HuH-7 (cell line): ENCODE measurements at regions not wholly inside any gene's neighbourhood (a gene's known extent, or its start where the extent isn't known, plus 50 kb on each side); places are given as distances from the start of the nearest gene placed in this dataset.

ENCODE experiments used
- DNase-seq: peaks from one replicate; pipeline ENCODE4 v3.0.0; 2011; ENCODE audit warnings: low spot score

DNA sequence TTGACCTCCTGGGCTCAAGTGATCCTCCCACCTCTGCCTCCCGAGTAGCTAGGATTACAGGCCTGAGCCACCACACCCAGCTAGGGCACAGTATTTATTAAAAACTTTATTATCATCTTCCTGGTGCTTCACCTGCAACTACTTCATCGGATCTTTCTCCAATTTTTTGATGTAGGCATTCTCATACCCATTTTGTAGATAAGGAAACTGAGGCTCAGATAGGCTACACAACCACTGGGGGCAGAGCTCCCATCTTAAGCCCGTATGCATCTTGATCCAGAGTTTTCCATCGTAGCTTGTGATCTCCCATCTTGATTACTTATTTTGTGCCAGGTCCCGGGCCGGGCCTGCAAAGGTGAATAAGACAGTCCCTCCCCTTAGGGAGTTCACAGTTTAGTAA is 68.1 kb upstream of the BCOR start:
- no peak for DNase-seq

DNA sequence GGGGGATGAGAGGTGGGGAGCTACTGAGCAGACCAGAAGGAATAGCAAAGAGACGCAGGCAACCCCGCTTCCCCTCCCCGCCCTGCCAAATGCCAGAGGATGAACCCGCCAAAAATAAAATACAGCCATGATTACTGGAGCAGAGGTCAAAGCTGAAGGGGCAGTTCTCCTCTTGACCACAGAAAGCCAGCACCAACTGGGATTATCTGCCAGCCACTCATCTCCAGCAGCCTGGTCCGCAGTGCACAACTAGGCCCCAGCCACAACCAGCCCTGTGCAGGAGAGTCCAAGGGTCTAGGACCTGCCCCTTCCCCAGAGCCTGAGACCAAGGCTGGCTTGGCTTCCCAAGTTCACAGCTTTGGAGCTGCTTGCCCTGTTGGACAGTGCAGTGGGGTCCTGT is 67.4 kb upstream of the BCOR start:
- no peak for DNase-seq

DNA sequence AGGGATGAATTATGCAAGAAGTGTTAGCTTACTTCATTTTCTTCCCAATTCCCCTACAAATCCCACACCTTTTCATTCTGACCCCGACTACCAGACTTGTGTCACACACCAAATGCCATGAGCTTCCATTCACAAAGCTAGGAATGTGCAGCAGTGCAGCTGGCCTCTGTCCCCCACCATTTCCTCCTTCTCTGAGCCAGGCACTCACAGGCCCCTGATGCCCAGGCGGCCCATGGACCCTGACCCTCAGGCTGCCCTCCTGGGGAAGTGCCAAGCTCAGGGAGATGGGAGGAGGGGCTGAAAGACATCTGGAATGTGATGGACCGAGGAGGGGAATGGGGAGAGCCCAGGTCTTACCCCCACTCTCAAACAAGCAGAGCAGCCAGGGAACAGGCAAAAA is 67.0 kb upstream of the BCOR start:
- DNase-seq: no peak

DNA sequence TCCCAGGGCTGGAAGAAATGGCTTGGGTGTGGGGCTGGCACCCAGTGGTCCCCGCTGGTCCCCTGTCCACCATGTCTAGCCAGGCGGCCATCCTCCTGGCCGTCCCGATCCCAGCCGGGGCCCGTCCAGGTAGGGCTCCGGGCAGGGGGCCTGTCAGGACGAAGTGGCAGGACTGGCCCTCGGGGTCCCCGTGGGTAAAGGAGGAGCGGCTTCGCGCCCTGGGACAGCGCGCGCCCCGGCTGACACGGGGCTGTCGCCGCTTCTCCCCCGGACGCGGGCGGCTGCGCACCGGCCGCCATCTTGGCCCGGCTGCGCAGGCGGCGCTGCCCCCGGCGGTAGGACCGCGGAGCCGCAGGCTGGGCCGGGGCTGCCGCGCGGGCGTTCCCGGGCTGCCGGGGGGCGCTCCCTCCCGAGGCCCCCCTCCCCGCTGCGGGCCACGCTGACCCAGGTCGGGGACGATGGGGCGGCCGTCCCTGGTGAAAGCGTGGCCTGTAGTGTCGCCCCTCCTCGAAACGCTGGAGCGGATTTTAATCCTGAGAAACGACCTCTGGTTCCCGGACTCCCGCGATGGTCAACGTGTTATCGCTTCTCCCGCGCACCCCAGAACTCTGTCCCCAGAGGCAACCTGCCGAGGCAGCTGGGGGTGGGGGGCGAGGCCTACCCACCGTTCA is 60.4 kb upstream of the BCOR start:
- DNase-seq: peak; percentile 62

DNA sequence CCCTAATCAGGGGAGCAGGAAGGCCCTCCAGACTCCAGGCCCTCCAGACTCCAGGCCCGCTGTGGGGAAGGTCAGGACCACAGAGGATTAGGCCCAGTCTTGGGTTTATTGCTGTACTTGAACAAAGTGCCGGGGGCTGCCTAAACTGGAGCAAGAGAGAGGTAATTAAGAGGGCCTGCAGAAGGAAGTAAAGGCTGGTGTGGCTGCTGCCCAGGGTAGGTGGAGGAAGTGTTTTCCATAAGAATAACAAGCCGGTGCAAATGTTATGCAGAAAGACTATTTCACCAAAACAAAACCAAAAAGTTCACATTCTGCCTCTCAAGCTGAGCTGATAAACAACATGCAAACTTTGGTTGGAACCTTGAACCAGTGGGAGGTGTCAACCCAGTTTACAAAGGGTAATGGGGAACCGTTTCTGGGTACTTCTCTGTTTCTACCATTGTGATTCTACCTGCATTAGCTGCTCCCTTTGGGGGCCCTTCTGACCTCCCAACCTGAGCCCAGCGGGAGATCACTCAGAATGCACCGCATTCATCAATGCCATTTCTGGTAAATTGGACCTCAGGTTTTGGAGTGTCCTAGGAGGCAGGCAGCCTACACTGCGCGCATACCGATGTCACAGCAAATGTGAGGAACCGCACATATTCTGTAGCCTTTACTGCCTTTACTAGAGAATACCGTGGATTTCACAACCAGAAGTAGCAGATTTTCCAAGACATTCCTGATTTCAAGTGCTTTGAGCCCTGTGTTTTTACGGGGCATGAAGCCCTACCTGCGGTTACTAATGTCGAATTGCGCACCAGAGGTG is 59.7 kb upstream of the BCOR start:
- no peak for DNase-seq

DNA sequence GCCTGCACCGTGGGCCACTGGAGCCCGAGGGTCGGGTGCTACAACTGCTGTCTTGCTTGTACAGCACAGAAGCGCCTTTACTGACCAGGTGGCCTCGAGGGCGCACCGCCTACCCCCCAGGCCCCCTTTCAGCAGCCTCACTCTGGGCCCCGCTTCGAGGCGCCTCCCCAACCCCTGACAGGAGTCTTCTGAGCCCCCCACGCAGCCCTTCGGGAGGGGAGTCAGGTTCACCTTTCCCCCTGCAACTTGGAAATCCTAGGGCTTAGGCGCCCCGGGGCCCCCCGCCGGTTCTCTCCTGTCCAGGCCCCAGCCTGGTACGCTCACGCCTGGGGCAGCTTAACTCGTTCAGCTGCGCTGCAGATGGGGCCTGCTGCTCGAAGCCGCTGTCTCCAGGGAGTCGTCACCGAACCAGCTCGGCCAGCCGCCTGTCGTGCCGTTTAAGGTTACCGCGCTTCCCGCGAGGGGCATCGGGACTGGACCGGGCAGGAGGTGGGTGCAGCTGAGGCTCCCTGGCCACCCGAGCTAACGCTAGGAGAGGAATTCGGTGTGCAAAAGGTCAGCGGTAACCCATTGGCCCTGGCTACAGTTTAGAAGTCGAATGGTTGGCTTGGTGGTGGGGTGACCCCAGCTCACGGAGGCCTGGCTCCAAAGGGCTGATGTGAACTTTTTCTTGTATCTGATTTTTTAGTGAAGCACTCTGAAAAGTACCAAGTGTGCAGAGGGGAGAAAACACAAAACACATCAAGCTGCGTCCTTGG is 58.9 kb upstream of the BCOR start:
- DNase-seq: no peak

DNA sequence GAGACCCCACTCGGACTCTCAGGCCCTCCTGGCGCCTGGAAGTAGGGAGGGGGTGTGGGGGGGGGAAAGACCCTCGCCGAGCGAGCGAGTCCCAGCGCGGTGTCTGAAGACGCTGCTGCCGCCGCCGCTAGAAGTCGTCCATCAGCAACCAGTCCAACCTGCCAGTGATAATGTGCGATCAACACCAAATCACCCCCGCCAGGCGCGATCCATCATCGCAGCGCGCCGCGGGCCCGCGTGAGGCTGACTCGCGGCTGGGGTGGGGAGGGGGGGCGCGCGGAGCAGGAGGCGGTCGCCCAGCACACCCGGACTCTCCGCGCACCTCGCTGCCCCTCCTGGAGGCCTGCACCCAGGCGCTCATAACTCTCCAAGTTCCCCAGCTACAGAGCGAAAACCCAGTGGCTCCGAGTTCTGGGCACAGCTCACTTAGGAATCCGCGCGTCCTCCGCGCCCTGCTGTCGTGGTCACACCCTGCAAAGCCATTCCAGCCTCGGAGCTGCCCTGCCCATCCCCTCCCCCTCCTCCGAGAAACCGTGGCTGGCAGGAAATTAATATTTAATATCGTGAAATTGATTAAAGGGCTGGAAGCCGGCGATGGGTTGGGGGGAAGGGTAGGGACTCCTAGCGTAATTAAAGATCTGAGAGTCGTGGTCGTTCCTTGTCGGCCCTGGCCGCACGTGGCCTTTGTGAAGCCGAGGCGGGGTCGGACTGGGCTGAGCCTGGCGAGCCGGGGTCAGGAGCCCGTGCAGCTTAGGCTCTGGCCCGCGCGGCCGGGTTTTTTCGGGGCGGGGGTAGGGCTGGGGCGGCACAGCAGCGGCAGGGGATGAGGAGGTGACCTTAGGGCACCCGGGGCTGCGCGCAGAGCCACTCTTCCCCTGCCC is 58.1 kb upstream of the BCOR start:
- no peak for DNase-seq

DNA sequence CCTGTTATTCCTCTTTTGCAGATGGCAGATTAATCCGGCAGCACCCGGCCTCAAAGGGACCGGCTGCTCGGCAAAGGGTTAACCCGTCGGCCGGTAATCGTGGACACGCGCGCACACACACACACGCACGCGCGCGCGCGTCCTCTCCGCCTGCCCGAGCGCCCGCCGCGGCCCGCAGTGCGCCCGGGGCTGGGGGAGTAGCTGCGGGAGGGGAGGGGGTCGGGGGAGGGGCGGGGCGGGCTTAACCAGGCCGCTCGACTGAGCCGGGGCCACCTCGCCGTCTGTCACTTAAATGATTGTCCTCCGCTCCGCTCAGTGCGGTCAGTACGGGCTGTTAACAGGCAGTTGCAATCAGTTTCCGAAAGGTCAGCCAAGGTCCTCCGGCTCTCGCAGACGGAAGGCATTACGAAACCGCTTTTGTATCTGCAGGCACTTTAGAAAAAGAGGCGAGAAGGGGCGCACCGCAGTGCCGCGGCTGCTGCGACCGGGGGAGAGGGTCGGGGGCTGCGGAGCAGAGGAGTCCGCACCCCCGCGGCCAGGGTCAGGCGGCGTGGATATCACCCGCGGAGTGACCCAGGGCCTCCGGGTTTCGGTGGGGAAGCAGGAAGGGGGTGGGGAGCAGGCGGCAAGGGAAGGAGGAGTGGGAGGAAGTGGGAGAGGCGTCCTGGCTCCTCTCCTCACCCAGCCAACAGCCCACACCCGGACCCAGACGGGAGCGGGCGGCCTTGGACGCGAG is 57.3 kb upstream of the BCOR start:
- peak; percentile 82 for DNase-seq

DNA sequence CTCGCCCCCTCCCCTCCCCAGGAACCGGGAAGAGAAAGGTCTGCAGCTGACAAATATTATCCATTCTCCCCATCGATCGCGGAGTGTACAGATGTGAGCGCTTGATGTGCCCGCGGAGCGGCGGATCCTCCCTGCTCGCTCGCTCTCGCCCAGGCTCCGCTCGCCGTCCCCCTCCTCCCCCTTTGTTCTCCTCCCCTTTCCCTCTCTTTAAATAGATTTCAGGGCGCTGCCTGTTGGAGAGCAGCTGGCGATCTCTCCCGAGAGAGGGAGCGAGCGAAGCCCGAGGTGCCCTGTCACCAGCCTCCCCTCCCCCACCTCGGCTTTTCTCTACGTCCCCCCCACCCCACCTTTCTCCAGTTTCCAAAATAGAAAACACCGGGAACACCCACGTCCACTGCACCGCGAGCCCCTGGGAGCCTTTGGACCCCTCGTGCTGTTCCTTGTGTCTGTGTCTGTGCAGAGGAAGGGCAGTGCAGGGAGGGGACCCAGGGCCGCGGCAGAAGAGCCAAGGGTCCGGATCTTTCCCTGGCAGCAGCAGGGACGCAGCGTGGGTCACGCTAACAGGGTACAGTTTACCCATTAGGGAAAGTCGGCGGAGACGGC is 56.6 kb upstream of the BCOR start:
- peak; percentile 48 for DNase-seq

DNA sequence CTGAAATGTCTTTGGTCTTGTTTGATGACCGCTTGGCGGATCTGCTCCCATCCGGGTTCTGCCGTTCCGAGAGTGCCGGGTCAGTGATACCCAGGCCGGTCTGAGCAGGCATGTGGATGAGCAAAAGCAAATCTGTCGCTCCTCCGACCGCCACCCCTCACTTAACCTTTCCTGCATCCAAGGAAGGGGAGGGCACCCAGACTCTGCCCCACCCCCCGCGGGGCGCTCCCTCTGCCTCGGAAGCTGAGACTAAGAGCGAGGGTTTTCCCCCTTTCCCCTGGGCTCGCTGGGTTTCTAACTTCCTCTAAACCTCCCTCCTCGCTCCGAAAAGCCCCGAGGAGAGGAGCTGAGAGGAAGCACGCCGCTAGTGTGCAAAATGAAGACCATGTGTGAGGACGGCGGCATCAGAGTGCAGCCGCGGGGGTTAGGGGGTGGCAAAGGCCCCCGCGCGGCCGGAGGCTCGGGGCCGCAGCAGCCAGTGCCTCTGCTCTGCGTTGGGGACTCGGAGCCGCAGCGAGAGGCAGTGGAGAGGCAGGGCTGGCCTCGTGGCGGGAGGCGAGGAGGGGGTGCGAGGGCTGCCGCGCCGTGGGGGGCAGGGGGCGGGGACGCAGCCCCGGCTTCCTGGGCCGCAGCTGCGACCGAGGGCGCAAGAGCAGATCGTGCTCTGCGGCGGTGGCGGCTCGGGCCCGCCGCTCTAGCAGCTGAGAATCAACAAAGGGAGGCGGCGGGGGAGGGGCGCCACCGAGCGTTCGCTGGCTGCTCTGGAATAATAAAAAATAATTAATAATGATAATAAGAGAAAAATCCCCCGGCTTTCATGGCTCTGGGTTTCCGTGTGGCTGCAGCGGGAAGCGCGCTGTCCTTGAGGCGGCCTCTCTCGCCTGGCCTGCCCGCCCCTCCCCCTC is 55.8 kb upstream of the BCOR start:
- DNase-seq: no peak

DNA sequence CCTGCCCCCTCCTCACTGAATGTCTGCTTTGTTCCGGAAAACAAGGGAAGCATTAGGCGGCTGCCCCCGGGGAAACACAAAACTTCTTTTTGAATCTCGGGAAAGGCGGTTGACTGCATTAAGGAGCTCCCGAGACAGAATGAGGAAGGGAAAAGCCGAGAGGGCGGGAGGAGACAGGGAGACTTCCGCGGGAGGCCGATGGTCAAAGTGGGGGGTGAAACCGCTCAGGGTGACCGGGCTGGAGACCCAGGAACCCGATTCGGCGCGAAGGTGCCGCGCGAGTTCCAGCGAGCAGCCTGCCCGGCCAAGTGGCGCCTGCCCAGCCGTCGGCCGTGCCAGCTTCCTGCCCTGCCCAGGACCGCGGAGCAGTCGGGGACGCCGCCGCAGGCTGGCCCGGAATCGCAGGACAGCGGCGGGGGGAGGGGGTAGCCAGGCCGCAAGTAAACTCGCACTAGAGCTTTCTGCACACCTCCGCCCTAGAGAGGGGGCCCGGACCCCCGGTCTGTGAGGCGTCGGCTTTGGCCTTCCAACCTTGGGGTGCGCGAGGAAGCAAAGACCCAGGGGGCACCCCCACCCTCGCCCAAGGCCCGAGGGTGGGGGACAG is 55.1 kb upstream of the BCOR start:
- no peak for DNase-seq

DNA sequence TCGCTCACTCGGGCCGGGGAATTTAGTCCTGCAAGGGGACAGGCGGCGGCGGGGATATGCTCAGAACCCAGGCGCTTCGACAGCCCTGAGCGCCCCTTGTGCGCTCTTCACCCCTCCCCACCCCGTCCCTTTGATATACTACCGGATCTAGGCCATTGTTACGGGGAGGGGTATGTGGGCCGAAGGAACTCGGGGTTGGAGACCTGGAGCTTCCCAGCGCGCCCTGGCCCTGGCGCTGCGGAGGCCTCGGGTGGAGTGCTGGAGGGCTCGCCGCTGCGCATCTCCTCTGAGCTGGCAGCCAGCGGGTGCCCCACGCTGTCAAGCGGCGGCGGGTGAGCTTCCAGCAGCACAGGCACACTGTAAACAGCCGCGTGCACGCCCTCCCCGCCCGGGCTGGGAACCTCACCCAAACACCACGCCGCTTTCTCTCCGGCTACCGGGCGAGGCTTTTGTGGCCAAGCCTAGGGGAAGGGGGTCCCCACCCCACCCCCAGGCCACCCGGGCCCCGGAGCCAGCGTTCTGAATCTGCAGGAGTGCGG is 54.5 kb upstream of the BCOR start:
- no peak for DNase-seq

DNA sequence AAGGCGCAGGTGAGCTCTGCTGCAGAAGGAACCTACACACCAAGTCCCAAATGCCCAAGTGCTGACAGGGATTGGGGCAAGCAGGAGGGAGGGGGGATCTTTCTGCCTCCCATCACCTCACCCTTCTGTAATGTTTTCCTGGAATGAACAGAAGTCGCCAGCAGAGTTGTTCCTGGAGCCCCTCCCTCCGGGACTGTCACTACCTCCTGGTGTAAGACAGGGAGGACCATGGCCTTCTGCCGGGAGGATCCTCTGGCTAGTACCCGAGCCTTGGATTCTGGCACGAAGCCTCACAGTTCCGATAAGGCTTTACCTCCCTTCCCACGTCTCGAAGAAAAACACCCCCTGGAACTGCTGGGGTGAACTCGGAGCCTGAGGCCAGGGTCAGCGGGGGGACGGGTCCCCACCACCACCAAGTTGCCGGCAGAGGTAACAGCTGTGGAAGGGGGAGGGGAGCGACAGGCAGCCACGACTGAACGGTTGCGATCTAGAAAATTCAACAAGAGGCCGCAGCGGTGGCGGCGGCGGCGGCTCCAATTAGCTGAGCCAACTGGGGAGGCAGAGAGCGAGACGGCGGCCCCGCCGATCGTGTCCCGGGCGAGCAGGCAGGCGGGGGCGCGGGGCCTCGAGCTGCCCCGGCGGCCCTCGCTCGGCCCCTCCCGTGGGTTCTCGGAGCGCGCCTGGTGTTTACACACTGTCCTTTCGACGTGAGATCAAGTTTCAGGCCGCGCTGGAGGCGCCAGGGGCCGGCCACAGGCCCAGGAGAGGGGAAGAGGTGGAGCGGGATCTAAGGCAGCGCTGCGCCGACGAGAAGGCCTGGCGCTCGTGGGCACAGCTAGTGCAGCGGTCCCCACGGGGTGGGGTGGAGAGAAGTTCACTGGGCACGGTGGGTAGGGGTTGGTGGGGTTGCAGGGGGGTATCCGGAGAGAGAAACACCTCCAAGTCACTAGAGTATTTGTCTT is 53.7 kb upstream of the BCOR start:
- DNase-seq: peak; percentile 59

DNA sequence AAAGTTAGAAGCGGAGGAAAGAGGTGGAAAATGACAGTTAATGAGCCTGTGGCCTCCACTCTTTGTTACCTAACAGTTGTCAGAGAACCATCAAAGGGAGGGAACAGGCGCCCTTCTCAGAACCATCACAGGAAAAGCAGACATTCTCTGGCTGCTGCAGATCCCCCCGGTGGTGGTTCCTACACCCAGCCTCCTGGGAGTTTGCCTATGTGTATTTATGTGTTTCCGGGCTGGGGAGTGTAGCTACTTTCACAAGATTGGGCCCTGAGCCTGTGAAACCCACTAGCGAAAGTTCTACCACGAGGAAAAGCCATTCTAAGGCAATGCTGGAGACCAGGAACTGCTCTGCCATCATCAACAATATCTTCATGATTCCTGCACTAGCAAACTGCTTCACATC is 52.7 kb upstream of the BCOR start:
- no peak for DNase-seq

DNA sequence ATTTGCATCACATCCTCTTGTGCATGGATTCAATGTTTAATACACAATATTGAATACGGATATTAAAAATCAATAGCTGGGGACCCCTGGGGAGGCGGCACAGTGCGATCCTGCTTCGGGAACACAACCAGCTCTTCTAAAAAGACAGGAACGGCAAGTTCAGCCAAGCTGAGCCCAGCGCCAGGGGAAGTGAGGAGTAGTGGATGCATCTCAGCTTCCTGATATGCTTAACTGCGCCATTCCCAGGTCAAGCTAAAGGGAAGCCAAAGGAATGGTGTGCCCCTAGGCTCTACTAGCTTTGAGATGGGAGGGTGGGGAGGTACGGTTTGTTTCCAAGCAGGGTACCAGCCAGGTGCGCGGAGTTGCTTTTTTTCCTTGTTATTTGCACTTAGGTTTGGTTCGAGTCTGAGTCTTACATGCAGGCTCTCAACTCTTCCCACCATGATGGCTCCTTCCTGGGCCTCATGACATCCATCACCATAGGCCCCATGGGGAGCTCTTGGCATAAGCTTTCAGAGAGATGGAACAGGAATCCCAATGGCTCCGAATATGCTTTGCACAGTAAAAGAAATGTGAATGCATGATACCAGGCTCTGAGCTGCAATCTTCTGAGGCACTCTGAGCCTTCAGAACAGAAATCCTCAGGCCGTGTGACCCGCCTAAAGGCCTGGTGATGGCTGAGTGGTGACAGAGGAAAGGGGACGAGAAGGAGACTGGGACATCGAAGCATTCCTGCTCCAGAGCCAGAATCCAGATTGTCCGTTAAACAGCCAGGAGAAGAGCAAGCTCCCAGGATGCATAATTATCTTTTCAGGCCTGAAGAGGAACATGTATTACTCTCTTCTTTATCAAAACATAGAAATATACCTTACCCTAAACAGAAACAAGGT is 51.8 kb upstream of the BCOR start:
- DNase-seq: no peak

DNA sequence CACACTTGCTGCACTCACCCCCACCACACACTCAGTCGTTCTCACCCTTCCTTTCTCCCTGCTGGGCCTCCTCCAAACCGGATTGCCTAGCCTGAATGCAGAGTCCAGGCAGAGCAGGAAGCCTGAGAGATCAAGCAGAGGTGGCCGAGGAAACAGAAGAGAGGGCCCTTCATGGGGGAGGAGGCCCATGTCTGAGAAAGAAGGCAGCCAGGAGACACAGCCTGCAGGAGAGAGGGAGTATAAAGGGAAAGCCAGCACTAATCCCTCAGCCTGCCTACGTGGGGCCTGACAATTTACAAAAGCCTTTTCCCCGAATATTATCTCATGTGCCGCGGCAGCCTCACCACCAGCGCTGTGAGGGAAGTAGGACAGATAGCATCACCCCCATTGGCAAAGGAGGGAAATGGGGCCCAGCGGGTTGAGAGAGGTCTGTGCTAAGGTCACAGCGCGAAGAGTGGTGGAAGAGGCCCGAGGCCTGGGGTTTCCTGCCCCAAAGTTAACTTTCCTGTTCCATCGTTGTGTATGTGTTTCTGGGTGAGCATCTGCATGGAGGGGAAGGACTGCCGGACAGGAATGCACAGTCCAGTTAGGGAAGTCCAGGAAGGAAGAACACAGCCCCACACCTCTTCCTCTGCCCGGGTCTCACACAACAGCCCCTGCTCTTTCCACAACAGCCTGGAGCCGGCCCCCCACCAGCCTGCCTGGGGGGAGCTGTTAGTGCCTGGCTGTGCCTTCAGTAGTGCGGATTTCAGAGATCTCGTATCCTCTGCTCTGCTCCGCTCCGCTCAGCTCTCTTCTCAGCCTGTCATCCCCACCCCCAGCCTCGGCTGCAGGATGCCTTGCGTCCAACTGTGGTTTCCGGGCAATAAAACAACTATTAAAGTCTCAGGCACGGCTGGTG is 50.9 kb upstream of the BCOR start:
- no peak for DNase-seq
